HG02938 (cell line): ENCODE measurements at regions not wholly inside any gene's neighbourhood (a gene's known extent, or its start where the extent isn't known, plus 50 kb on each side); places are given as distances from the start of the nearest gene placed in this dataset.

ENCODE experiments used
- ATAC-seq: cut with Tn5 transposase; IDR thresholded peaks from one replicate; pipeline ENCODE4 v1.9.1; 2021; ENCODE audit warnings: mild to moderate bottlenecking, moderate library complexity; ENCODE audit not compliant: unreplicated experiment

DNA sequence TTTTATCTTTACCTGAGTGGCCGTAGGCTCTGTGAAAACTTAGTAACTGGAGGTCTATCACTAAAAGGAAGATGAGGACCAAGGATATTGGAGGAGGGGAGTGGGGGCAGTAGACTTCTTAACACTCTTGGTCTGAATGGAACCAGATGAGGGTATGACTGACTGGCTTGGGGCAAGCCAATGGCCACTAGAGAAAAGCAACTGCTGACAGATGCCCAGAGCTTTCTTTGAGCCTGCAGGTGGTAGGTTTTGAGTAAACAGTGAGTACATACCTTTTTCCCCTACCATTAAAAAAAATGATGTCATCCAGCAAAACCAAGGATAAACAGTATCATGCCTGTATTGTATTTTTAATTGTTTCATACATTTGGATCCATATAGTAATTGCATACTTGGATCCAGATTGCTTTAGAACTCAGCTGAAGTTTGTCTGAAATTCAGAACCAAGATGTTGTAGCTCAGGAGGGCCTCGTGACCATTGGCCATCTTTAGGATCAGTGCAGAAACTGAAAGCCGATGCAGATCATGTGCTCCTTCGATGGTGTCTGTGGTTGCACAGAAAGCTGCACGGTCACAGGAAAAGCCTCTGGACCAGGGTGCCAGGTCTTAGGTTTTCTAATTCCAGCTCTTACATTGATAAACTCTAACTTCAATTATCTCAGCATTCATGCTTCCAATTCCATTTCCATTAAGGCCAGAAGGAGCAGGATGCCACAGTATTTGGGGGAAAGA, 131.0 kb downstream of the PDGFRA start:
- no peak for ATAC-seq

GRCh38 chr4:54363037-54363436, 133.9 kb downstream of the PDGFRA start:
- no peak for ATAC-seq

- ATAC-seq = no peak
Measured at GRCh38 chr4:54365691-54366090, 136.6 kb downstream of the PDGFRA start.

GRCh38 chr4:54367059-54367458, 138.0 kb downstream of the PDGFRA start:
- no peak for ATAC-seq

DNA sequence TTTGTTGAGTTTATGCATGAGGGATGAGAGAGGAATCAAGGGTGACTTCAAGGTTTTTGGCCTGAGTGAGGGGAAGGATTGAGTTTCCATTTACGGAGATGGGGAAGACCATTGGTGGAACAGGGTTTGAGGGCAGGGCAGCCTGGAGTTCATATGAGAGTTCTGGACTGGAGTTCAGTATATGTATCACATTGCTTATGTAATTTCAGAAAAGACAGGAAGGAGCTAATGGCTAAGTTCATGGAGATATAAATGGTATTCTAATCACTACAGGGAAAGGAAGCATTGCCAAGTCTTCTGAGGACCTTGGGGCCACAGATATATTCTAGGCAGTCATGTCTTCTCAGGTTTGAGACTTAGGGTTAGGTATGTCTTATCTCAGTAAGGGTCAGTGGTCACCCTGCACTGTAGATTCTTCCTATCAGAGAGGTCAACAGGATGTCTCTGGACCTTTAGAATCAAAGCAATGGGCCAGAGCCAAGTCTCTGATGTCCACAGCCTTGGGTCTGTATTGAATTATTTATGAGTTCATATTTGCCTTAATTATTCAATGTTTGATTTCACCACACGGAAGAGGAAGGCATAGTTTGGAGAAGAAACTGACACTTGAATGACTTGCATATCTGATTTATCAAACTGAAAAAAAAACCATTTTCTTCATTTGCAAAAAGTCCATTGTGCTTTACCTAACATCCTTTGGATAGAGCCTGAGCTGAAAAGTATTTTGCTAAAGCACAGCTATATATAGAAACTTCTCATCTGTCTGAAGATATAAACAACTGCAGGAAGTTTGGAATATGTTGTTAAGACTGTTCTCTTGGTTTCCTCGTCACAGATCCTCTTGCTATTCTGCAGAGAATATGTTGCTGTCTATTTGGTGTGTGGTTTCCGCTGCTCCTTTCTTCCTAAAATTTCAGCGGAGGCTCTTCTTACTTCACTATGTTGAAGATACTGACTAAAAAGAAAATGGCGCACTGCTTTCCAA, 139.5 kb downstream of the PDGFRA start:
- ATAC-seq = no peak

- no peak for ATAC-seq
Measured at GRCh38 chr4:54371173-54371572, 142.1 kb downstream of the PDGFRA start.

- ATAC-seq = no peak
Measured at GRCh38 chr4:54372951-54373350, 143.9 kb downstream of the PDGFRA start.

DNA sequence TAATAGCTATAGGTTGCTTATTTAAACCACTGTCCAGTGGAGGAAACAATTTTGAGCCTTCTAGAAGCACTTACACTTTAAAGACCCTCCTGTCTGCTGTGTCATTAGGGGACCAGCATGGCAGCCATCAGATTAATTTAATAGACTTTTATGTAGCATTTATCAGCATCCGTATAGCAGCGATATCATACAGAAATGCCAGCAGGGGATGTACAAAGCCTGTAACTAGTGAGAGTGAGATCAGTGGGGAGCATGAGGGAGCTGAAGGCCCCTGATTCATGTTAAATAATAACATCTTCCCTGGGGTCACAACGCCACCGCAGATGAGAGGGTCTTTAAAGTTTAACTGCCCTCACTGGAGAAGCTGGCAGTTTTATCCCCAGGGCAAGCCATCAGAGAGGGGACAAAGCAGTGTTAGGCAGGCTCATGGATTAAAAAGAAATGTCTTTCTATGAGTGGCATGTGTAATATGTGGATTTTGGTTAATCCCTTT, 144.7 kb downstream of the PDGFRA start:
- no peak for ATAC-seq

GRCh38 chr4:54378461-54378860, 149.4 kb downstream of the PDGFRA start:
- no peak for ATAC-seq

- ATAC-seq = no peak
Measured at GRCh38 chr4:54384152-54384551, 155.1 kb downstream of the PDGFRA start.

- no peak for ATAC-seq
Measured at GRCh38 chr4:54384563-54384962, 155.5 kb downstream of the PDGFRA start.

- no peak for ATAC-seq
Measured at GRCh38 chr4:54386042-54386669, 157.1 kb downstream of the PDGFRA start.

- ATAC-seq = no peak
Measured at GRCh38 chr4:54386693-54387092, 157.6 kb downstream of the PDGFRA start.

DNA sequence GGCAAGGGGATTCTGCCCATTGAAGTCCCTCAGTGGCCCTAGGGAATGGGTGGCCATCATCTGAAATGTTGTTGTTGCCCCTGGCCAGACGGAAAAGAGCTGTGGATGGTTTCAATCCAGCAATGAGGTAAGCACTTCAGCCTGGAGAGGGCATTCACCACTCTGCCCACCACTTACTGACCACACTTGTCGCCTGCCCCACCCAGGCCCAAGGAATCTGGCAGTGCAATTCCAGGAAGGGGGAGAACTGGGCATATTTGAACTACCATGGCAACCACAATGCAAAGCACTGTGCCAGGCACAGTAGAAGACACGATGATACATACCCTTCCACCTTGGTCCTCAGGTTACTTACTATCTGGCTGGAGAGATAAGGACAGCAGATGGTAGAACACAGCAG, 161.6 kb downstream of the PDGFRA start:
- no peak for ATAC-seq

DNA sequence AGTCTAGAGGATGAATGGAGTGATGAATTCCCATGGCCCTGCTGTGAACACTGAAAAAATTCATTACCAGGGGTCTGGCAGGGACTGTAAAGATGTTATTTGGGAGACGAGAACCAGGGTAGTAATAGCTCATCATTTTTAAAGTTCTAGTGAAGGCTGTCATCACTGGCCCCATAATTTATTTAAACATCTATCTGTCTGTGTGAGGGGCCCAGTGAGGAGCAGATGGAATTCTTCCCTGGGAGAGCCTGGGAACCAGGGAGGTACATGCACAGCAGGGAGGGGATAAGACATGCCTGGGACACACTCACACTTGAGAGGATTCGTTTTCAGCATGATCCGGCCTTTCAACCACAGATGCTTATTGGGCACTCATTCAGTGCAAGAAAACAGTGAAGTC, 162.0 kb downstream of the PDGFRA start:
- ATAC-seq = no peak

DNA sequence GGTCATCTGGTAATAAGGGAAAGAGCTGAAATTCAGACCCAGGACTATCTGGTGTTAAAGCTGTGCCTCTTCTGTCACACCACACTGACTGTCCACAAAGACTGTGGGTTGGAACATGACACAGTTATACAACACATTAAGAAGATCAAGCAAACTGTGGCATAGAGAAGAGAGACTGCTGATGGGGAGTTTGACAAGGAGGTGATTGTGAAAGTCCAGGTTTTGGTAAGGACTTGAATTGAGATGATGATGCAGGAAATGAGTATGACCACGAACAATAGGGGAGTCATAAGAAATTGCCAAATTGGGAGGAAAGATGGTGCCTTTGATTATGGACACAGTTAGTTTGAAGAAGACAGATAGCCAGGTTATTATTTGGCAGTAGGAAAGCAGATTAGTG, 163.4 kb downstream of the PDGFRA start:
- no peak for ATAC-seq

DNA sequence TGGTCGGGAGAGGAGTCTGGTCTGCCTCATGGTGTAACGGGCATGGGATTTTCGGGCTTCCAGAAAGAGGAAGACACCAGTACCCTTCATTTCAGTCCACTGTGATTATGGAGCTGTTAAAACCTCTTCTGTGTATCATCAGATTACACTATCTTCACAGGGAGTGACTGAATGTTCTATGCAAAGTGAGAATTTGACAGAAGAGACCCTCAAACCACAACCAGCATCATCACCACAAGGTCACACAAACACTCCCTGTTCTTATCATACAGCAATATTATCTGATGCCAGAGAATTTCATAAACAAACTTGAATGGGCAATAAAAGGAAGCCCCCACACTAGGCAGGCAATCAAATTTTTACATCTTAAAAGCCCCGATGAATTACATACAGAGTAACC, 164.2 kb downstream of the PDGFRA start:
- ATAC-seq = no peak

DNA sequence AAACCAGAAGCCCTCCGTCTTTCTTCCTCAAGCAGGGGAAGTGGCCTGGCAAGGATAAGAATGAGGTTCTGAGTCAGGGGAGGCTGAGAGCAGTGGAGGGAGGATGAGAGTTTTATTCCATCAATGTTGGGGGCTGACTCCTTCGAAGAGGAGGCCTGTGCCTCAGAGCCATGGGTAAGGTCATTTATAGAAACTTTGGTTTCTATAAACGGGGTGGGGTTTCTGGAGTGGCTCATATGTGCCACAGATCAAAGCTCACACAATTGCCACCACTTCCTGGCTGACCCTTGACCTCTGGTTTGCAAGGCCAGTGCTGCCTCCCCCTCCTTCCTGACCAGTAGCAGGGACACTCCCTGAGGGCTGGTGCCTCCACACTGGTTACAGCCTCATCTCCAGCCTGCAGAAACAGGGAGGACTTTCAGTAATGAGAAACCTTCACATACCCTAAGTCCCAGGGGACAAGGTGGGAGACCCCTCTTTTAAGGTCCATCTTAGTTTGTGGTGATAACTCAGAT, 166.0 kb downstream of the PDGFRA start:
- no peak for ATAC-seq

DNA sequence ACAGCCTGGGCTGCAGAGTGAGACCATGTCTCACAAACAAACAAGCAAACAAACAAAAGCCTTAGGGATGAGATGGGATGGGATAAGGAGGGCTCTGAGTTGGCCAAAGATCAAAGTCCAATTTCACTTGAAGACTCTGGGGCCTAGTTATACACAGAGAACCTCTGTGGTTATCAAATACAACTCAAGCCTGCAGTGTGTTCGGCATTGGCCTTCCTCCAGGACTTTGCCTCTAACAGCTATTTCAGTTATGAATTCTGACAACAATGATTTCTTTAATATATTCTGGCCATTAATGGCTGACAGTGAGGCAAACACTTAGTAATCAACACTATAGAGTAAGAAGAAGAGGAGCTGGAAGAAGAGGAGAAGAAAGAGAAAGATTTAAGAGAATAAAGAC, 171.1 kb downstream of the PDGFRA start:
- ATAC-seq = no peak

- ATAC-seq = no peak
Measured at GRCh38 chr4:54400802-54401201, 171.7 kb downstream of the PDGFRA start.

DNA sequence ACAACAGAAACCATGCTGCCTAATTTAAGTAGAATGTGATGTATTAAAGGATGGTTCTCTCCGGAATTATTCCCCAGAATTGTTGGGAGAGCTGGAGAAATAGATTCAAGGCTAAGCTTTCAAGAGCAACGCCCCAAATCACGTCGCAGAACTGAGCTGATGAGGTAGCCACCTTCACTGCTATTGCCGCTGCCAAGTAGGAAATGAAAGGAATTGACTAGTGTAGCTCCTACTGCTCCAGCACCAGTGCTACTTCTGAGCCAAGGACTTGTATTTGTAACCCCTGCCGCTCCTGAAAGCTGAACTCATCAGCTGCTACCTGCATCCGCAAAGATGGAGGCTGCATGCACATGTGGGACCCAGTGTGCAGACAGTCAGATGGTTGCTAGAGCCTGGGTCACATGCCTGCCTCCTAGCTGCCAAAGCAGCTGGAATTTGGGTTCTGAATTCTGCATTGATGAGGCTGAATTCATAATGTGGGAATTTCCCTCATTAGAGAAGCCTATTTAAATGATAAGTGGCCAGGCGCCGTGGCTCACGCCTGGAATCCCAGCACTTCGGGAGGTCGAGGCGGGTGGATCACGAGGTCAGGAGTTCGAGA, 173.9 kb downstream of the PDGFRA start:
- ATAC-seq = no peak
